OCI-LY7 (cell line): ENCODE measurements at regions not wholly inside any gene's neighbourhood (a gene's known extent, or its start where the extent isn't known, plus 50 kb on each side); places are given as distances from the start of the nearest gene placed in this dataset.

Source experiments
- CTCF ChIP-seq: fragments of 200-600 bp; sonication (generic); conservative IDR thresholded peaks from 2 replicates; pipeline ENCODE4 v1.5.1; 2014; ENCODE audit warnings: mild to moderate bottlenecking, antibody characterized with exemption, low read length, moderate library complexity, mixed read lengths
- EZH2phosphoT487 ChIP-seq: fragments of 200-600 bp; sonication (generic); IDR thresholded peaks from 2 replicates; pipeline ENCODE4 v1.6.1; 2018; ENCODE audit warnings: low read depth, borderline replicate concordance, mild to moderate bottlenecking, mixed run types, antibody characterized with exemption, low read length, moderate library complexity, mixed read lengths

GRCh38 chr7:49229246-49229645, 304.9 kb downstream of the CDC14C start:
- TF ChIP-seq CTCF (no peak), EZH2phosphoT487 (no peak)
